Superior temporal gyrus (tissue), 1 donor: ENCODE measurements at regions not wholly inside any gene's neighbourhood (a gene's known extent, or its start where the extent isn't known, plus 50 kb on each side); places are given as distances from the start of the nearest gene placed in this dataset.
A peak's percentile ranks its signal among the peaks of the same experiment; 100 is the strongest.

Experiments
- DNase-seq: peaks from one replicate; pipeline ENCODE4 v3.0.0-alpha.2; 2016; ENCODE audit errors: extremely low spot score

DNA sequence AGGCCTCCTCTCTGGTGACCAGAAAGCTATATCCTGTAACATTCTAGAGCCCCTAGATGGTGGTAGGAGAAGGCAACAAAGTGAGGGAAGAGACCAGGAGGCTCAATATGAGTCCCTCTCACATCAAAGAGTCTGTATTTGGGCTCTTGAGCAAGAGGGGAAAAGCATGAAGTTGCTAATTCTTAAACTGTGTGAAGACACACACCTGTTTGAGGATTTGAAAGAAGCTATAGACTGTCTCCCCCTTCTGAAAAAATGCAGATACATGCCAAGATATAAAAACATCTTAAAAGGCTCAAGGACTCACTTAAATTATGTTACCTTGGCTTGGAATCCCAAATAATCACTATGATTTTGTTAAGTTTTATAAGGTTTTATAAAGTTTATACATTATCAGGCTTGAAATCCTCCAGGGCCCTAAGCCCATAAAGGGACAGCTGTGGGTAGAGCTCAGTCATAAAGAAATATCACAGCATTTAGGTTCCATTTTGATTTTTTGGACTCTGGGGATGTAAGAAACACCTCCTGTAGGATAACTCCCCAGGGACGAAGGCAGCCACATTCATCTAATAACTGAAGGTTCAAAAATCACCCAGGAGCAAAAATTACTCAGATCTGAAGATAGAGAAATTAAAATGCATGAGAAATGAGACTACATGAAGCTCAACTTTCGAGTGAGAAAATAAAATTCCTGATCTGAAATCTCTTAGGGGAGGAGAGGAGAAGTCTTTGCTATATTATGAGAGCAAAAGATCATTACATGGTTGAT, 136.1 kb upstream of the LGALSL start:
- DNase-seq, result no peak

DNA sequence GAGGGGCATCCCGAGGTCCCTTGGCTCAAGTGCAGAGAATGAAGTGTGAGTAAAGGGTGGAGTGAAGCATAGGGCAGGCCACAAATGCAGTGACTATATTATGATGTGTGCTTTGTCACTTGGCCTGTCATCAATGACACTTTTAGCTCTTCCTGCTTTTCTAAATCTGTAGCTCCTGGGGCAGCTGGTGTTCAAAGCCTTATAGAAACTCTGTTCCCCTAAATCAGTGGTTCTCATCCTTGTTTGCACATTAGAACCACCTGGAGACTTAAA, 135.6 kb upstream of the LGALSL start:
- DNase-seq, result no peak

DNA sequence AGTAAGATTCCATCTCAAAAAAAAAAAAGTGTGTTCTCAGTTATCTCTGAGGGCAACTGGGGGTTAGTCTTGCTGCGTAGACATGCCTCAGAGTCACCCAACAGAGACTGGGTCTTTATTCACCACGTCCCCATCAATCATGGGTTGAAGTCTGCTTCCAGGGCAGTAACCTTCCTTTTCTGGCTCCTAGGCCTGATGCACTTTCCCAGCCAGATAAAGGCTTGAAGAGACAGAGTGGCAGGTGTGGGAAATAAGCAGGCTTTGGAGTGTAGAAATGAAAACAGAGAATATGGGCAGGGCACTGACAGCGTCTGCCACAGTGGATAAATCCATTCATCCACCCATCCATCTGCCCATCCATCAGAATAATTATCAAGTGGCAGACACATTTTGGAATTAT, 134.1 kb upstream of the LGALSL start:
- DNase-seq, result no peak

DNA sequence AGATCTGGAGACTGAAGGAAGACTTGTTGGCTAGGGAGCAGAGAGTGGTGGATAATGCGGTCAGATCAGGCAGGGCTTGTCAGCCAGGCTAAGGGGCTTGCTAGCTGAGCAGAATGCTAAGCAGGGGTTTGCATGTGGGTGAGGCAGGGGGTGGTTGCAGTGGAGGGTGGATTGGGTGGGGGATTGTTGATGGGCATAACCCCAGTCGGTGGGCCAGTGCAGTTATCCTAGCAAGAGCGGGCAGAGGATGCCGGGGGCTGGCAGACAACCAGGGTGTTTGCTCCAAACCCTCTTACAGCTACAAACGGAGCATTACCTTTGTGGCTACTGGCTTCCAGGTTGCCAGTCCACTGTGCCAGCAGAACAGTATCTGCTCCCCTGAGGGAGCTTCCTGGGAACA, 131.5 kb upstream of the LGALSL start:
- DNase-seq, result no peak

DNA sequence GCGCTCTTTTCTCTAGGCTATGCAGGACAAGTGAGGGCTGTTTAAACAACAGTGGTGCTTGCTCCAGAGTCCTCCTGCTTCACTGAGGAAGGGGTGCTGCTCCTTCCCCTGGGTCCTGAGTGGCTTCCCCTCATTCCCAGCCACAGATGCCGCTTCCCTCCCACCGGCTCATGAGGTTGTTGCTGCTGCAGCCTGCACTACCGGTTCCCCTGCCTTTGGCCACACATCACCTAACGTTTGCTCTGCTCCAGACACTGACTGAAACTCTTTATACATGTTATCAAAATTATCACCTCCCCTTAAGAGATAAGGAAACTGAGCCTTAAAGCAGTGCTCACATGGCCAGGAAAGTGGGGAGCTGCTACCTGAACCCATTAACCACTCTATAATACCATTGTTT, 130.8 kb upstream of the LGALSL start:
- DNase-seq, result no peak

DNA sequence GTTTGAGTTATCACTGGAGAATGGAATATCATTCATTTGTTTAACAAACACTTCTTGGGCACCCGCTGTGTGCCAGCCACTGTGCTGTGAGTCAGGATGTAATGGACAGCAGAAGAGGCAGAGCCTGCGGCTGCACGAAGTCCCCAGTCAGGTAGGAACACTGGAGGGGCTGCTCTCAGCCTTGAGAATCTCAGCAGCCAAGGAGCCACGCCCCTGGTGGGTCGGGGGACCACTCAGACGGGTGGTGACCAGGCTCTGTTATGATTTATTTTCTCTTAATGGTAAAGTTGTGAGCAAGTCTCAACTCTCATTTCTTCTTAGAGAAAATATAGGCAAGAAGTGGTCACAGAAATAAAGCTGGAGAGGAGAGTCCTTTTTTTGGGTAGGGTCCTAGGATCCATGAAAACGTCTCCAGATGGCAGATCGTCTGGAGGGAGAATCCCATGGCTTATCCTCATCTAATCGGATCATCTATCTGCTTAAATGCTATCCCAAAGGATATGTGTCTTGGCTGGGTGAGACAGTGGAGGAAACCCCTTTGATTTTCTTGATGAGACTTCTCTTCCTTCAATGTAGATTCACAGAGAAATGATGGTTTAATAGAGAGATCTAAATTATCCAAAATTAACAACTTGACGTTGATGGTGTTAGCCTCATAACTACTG, 129.1 kb upstream of the LGALSL start:
- DNase-seq, result no peak

DNA sequence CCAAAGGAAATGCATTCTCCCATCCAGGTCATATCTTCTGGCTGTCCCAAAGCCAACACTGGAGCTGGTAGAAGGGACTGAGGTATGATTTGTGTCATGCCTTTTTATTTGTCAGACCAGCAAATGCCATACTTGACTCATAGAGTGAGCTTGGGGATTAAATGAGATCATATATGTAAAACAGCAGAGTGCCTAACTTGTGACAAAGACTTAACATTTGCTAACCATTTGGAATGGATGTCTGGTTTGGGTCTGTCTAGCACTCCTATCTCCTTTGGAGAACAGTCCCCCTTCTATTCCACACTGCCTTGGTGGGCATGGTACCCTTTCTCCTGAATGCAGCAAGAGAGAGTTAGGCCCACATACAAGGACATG, 128.5 kb upstream of the LGALSL start:
- DNase-seq, result no peak

DNA sequence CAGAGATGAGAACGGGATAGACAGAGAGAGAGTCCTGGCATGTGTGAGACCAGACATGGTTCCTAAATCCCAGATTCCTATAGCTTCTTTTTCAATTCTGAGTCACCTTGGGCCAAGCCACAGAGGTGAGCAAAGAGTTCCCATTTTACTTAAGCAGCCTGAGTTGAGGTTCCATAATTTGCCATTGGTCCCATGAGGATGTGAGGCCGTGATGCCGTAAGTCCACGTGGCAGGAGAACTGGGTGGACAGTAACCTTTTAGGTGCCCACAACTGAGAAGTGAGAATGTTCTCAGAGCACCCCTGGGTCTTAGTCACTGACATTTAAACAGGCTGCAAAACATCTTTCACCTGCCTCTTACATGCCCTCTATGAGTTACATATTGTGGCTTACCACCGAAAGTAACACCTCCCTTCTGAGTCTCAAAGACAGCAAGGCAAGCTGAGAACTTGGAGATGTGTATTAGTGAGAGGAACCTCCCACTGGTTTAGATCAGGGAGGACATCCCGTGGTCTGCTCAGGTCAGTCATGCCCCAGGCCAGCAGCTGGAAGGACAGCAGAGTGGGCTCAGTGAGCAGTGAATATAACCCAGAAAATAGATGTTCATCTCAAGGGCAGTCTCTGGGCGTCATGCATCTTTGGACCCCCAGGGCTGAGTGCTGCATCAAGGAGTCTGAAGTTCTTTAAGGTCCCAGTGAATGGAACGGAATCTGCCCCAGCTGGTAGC, 127.9 kb upstream of the LGALSL start:
- no peak for DNase-seq

DNA sequence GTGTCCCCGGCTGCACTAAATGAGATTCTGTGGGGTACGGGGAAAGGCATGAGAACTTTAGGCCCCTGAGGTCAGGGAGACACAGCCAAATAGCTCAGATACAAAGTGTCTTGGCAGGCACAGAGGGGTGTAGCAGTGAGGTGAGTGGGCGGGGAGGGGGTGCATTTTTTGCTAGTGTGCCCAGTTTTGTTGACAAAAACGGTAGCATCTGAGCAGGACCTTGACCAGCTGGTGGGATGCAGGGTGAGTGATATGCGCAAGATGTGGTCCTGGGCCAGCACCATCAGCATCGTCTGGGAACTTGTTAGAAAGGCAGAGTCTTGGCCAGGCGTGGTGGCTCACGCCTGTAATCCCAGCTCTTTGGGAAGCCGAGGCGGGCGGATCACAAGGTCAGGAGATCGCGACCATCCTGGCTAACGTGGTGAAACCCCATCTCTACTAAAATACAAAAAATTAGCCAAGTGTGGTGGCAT, 127.3 kb upstream of the LGALSL start:
- no peak for DNase-seq

DNA sequence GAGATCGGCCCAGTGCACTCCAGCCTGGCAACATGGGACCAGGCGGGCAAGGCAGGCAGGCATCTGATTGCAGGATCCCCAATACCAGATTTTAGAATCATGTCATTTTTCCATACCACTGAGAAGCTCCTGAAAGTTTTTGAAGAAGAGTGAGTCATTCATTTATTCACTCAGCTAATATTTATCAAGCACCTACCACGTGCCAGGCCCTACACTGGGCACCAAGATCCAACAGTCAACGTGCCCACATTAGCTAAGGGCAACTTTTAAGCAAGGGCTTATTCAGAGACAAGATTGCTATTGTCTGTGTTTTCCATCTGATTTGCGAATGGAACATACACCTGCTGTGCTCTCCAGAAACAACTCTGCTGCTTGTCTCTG, 126.8 kb upstream of the LGALSL start:
- DNase-seq, result no peak

DNA sequence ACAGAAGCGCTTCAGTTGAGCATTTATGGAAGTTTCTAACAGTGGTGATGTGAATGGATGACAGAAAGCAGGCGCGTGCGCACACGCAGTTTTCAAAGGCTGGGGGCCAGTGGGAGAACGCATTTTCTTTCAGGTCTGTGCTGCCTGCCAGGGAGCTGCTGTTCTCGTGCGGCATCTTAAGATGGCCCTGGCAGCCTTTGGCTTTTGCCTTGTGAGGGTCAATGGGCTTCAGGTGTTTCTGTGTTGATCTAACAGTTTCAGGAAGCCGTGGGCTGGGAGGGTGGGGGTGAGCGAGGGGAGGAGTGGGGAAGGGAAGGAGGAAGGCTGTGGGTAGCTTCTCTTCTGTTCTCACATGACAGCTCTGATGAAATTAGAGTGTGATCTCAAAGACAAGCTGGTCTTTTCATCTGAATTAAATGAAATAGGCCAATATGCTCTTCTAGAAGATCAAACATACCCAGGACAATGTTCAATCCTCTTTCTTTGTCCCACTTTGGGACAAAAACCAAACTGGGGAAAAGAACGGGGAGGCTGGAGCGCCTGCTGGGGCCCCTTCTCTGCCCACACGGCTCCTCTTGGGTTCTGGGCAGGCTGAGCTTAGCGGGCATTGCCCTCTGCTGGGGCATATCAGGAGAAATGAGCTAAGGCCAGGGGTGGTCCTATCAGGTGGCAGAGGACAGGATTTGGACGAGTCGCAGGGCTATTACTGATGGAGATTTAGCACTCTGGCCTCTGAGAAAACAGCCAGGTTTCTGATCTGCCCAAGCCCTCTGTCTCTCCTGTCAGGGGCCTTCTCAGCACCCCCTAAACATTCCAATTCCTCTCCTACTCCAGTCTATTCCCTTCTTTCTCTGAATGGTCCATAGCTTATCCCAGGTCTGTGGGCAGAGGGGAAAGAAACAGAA, 126.2 kb upstream of the LGALSL start:
- DNase-seq, result peak; percentile 83

DNA sequence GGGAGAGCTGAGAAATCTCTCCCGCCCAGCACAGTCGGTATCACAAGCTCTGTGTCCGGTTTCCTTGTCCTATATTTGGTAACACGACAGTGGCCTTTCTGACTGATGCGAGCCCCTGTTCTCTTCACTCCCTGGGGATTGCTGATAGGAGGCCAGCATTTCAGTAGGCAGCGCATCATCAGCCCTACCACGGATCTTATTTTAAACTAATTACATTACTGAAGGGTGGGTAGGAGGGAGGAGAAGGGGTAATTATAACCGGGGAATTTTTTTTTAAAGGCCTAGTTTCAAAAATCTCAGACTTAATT, 125.6 kb upstream of the LGALSL start:
- DNase-seq, result peak; percentile 16

DNA sequence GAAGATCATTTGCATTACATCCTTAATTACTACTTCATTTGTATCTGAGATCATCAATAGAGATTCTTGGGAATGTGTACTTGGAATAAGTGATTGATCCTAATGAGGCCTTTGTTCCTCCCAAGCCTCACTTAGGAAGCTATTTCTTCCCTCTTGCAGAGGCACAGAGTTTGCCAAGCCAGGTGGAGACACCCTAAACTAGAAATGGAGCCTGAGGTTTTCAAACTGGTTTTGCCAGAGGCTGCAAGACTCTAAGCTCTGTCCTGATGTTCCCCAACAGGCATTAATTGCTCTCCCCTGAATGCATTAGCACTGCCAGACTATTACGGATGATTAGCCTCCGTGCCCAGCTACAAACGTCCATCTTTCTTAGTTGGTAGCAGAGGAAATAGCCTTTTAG, 125.2 kb upstream of the LGALSL start:
- DNase-seq, result peak; percentile 20

DNA sequence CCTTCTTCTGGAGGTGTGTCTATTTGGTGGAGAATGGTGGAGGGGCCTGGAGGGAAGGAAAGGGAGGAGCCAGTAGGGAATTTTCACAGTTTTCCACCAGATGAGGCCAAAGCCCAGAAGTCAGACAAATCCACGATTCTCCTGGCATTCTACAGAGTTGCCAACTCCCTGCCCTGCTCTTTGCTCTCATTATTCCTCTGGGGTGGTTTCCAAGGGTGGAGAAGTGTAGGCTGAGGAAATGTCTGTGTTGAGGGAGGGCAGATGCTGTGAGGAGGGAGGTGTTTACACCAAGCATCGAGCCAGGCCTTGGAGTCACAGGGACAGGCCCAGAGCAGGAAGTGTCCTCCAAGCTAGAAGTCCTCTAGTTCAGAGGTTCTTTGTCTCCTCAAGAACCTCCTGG, 124.1 kb upstream of the LGALSL start:
- DNase-seq, result no peak

DNA sequence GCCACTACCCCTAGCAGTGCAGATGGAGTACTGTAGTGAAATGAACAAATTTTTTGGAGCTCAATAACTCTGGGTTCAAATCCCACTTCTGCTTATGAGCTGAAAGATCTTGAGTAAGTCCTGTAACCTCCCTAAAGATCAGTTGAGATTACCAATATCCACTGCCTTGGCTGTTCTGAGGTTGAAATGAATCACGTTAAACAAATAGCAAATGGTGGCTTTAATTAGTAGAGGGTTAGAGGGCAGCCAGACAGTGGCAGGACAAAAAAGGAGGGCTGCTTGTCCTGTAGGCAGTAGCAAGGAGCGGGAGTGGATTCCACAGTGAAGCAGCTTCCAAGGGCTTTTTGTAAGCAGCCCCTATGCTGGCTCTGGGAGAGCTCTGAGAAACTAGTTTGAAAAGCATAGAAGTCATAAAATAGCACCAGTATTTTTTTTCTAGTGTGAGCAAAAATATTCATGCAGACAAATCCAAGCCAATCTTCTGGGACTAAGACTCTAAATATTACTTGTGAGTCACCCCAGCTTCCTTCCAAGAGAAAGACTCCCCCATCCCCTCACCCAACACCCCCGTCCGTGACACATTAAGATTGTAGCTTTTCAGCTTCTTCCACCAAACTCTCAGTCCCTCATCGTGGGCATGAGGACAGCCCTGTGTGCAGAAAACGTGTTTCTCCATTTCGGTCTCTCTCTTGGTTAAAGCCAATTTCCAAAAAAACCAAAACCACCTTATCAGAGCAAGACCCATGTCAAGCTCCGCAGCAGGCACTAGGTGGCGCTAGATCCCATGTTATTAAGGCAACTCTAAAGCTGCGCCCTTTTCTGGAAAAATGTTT, 123.5 kb upstream of the LGALSL start:
- peak; percentile 95 for DNase-seq

DNA sequence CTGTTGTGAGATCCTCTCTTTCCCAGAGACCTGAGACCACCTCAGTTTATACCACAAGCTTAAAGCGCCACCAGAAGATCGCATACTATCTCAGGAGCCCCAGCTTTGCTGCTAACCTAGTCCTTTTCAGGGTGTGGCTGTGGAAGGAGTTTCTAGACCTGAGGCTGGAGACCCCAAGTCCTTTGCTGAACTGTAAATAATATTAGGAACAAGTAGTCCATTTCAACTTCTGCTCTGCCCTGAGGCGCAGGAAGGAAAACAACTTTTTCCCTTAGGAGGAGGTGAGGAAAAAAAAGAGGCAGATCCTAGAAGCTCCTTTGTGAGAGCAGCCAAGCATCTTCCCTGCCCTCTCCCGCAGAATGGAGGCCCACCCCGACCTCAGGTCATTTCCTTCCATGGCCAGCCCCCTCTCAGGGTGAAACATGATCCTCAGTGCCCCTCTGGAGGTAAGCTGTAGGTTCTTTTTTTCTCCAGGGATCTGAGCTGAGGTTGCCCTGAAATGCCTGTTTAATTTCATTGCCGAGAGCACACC, 122.8 kb upstream of the LGALSL start:
- DNase-seq, result no peak

DNA sequence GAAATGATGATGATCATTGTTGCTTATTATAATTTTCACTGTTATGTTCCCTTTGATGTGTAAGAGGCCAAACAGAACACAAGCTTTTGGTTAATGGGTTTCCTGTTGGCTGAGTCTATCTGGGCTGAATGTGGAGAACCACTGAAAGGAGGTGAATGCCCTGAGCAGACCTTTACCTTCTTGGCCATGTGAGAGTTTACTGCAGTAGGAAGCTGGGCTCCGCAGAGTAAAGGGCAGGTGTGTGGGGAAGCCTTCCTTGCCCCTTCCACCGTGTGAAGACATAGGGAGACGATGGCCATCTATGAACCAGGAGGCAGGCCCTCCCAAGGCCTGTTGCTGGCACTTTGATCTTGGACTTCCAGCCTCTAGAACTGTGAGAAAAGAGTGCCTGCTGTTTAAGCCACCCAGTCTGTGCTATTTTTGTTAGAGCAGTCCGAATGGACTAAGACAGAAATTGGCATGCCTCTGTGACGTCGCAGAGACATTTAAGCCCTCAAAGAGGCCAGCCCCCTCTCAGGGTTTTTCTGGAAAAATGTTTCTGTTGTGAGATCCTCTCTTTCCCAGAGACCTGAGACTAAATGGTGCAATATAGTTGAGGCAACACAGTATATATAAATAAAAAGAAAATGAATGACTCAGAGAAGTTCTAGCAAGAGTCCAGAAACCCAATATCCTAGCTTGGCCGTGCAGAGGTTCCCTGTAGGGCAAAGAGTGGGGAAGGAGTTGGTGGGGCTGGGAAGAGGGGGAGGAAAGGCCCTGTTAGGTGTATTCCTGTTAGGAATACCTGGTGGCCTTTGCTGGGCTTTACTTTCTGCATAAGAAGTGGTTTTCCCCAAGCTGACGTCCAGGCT, 121.9 kb upstream of the LGALSL start:
- DNase-seq, result no peak

DNA sequence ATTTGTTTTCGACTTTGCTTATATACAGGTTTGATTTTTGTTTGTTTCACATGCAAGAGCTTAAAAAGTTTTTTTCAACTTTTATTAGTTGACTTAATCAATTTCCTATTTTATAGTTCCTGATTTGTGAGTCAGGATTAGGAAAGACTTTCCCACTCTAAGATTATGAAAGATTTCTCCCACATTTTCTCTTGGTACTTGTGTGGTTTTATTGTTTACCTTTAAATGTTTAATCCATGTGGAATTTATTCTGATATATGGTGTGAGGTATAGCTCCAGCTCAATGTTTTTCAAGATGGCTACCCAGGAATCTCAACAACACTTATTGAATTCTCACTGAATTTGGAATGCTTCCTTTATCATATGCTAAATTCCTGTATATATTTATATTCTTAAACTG, 117.8 kb upstream of the LGALSL start:
- DNase-seq, result no peak

DNA sequence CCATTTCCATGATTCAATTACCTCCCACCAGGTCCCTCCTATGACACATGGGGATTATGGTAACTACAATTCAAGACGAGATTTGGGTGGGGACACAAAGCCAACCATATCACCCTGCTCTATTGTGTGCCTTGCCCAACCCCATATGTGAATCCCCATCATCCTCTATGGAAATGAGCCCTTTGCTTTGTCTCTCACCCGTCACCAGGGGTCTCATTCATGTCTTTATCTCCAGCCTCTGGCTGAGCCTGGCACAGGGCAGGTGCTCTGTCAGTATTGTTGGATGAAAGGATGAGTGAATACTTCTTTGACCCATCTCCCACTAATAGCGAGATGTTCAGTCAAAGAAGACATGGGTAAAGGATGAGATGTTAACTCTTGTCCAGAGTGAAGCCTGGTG, 116.6 kb upstream of the LGALSL start:
- DNase-seq, result no peak

DNA sequence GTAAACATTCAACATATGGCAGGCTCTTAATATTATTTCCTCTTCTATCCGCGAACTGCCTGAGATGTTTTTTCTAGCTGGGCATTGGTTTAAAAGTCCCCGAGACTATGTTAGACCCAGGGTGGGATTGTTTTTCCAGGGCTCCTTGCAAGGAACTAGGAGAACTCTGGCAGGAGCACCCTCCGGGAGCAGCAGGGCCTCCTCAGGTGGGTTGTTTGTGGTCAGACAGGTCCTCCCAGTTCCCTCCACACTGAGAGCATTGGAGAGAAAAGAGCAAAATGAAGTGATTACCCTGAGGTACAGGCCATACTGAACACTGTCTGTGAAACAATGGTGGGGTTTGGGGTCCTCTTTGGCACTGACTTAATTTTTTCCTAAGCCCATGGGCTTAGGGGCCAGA, 115.9 kb upstream of the LGALSL start:
- DNase-seq, result no peak
